Peyer's patch (tissue), 4 donors: ENCODE measurements at regions not wholly inside any gene's neighbourhood (a gene's known extent, or its start where the extent isn't known, plus 50 kb on each side); places are given as distances from the start of the nearest gene placed in this dataset.

Source experiments
- POLR2A ChIP-seq, 2 donors: fragments of 450-650 bp; IDR thresholded peaks; one replicate each; pipeline ENCODE4 v1.5.1; 2017; ENCODE audit warnings: antibody characterized with exemption in 2 of 2, mild to moderate bottlenecking in 2 of 2, moderate library complexity in 2 of 2
- TF ChIP-seq, protein P1 (sequence below), 6 experiments: fragments of 450-650 bp in 4 of 6; fragments of 200-600 bp in 2 of 6; sonication (generic) in 1 of 6; IDR thresholded peaks; one replicate each; pipeline ENCODE4 v1.5.1; 2017 to 2019; ENCODE audit warnings: antibody characterized with exemption in 6 of 6, mild to moderate bottlenecking in 3 of 6, moderate library complexity in 1 of 6

DNA sequence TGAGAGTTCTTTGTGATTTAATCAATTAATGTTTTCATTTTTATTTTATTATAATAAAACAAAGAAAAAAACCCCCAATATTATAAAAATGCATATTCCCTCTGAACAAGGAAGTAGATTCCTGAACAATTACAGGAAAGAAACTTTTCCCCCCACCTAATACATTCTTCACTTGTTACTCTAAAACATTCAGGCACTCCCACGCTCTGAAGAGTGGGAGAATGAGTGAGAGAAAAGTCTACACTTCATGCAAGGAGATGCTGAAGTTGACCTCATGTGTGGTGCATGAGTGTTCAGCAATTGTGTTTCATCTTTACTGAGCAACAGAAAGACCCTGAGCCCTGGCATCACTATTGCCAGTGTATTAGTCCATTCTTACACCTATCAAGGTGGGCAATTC, 244.2 kb upstream of the IGFBP3 start:
- TF ChIP-seq, protein P1, sequence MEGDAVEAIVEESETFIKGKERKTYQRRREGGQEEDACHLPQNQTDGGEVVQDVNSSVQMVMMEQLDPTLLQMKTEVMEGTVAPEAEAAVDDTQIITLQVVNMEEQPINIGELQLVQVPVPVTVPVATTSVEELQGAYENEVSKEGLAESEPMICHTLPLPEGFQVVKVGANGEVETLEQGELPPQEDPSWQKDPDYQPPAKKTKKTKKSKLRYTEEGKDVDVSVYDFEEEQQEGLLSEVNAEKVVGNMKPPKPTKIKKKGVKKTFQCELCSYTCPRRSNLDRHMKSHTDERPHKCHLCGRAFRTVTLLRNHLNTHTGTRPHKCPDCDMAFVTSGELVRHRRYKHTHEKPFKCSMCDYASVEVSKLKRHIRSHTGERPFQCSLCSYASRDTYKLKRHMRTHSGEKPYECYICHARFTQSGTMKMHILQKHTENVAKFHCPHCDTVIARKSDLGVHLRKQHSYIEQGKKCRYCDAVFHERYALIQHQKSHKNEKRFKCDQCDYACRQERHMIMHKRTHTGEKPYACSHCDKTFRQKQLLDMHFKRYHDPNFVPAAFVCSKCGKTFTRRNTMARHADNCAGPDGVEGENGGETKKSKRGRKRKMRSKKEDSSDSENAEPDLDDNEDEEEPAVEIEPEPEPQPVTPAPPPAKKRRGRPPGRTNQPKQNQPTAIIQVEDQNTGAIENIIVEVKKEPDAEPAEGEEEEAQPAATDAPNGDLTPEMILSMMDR (IDR thresholded peaks at IDR 0.05), result no peak
- no peak for TF ChIP-seq POLR2A (IDR thresholded peaks at IDR 0.05)
